ENCODE measurements at regions not wholly inside any gene's neighbourhood (a gene's known extent, or its start where the extent isn't known, plus 50 kb on each side); places are given as distances from the start of the nearest gene placed in this dataset.
"Not testable (repeated sequence)": the region's sequence is repeated elsewhere in the genome, so short reads cannot be mapped to it uniquely, and the experiment has no call there.

GRCh38 chr9:24793787-24794186 lies 248.1 kb upstream of the IZUMO3 start:
- no peaks in the 10 kb centered on the region for H3K4me1 Mint-ChIP-seq (ENCODE audit: unreplicated experiment)
- no peaks in the 10 kb centered on the region for H3K36me3 Mint-ChIP-seq (ENCODE audit: low read depth, unreplicated experiment)
- DNase-seq (ENCODE audit: low spot score) = no peak
- no peak for TF ChIP-seq CTCF (IDR thresholded peaks at IDR 0.05; ENCODE audit: unreplicated experiment)
- no peaks in the 10 kb centered on the region for H3K27me3 Mint-ChIP-seq (ENCODE audit: unreplicated experiment)
- no peak overlapping the region for H3K27ac Mint-ChIP-seq (ENCODE audit: unreplicated experiment)
- no peaks in the 10 kb centered on the region for H3K9me3 Mint-ChIP-seq (ENCODE audit: unreplicated experiment)
- H3K4me3 Mint-ChIP-seq (ENCODE audit: unreplicated experiment) = no peak overlapping the region

GRCh38 chr9:24776226-24776625 lies 230.5 kb upstream of the IZUMO3 start:
- no peaks in the 10 kb centered on the region for H3K4me1 Mint-ChIP-seq (ENCODE audit: unreplicated experiment)
- TF ChIP-seq CTCF (IDR thresholded peaks at IDR 0.05; ENCODE audit: unreplicated experiment) = no peak
- no peak overlapping the region for H3K4me3 Mint-ChIP-seq (ENCODE audit: unreplicated experiment)
- H3K36me3 Mint-ChIP-seq (ENCODE audit: low read depth, unreplicated experiment) = no peaks in the 10 kb centered on the region
- no peak overlapping the region for H3K27ac Mint-ChIP-seq (ENCODE audit: unreplicated experiment)
- no peaks in the 10 kb centered on the region for H3K27me3 Mint-ChIP-seq (ENCODE audit: unreplicated experiment)
- DNase-seq (ENCODE audit: low spot score) = no peak
- H3K9me3 Mint-ChIP-seq (ENCODE audit: unreplicated experiment) = peaks cover 9% of the 10 kb centered on the region

- not testable (repeated sequence) for H3K4me1 Mint-ChIP-seq (ENCODE audit: unreplicated experiment); H3K27me3 Mint-ChIP-seq (ENCODE audit: unreplicated experiment); H3K4me3 Mint-ChIP-seq (ENCODE audit: unreplicated experiment); H3K9me3 Mint-ChIP-seq (ENCODE audit: unreplicated experiment); H3K36me3 Mint-ChIP-seq (ENCODE audit: low read depth, unreplicated experiment); DNase-seq (ENCODE audit: low spot score); H3K27ac Mint-ChIP-seq (ENCODE audit: unreplicated experiment)
These were observed 228.5 kb upstream of the IZUMO3 start for GRCh38 chr9:24774199-24774598.

GRCh38 chr9:24766081-24766480 lies 220.4 kb upstream of the IZUMO3 start:
- no peak for DNase-seq (ENCODE audit: low spot score)
- no peaks in the 10 kb centered on the region for H3K9me3 Mint-ChIP-seq (ENCODE audit: unreplicated experiment)
- no peak overlapping the region for H3K27ac Mint-ChIP-seq (ENCODE audit: unreplicated experiment)
- H3K4me3 Mint-ChIP-seq (ENCODE audit: unreplicated experiment) = no peak overlapping the region
- no peaks in the 10 kb centered on the region for H3K4me1 Mint-ChIP-seq (ENCODE audit: unreplicated experiment)
- H3K36me3 Mint-ChIP-seq (ENCODE audit: low read depth, unreplicated experiment) = no peaks in the 10 kb centered on the region
- TF ChIP-seq CTCF (IDR thresholded peaks at IDR 0.05; ENCODE audit: unreplicated experiment) = no peak
- H3K27me3 Mint-ChIP-seq (ENCODE audit: unreplicated experiment) = no peaks in the 10 kb centered on the region

- Mint-ChIP-seq H3K27ac (ENCODE audit: unreplicated experiment) (no peak overlapping the region), H3K9me3 (ENCODE audit: unreplicated experiment) (no peaks in the 10 kb centered on the region), H3K36me3 (ENCODE audit: low read depth, unreplicated experiment) (no peaks in the 10 kb centered on the region), H3K27me3 (ENCODE audit: unreplicated experiment) (no peaks in the 10 kb centered on the region), H3K4me3 (ENCODE audit: unreplicated experiment) (no peak overlapping the region), H3K4me1 (ENCODE audit: unreplicated experiment) (no peaks in the 10 kb centered on the region)
- no peak for DNase-seq (ENCODE audit: low spot score)
- no peak for TF ChIP-seq CTCF (IDR thresholded peaks at IDR 0.05; ENCODE audit: unreplicated experiment)
These were observed 219.5 kb upstream of the IZUMO3 start for GRCh38 chr9:24765025-24765756.
